H1 (cell line): ENCODE measurements at regions not wholly inside any gene's neighbourhood (a gene's known extent, or its start where the extent isn't known, plus 50 kb on each side); places are given as distances from the start of the nearest gene placed in this dataset.
"Not testable (repeated sequence)": the region's sequence is repeated elsewhere in the genome, so short reads cannot be mapped to it uniquely, and the experiment has no call there.

Experiments
- CTCF ChIA-PET: fragments of 300-600 bp; sonication (Branson Sonifier 250); formaldehyde crosslinking; loops from one replicate; lab custom pipeline; 2021; ENCODE audit not compliant: partially characterized antibody; lab: Charles Lee
- POLR2A ChIA-PET: fragments of 300-600 bp; sonication (Branson Sonifier 250); formaldehyde crosslinking; loops from one replicate; lab custom pipeline; 2021; ENCODE audit warnings: inconsistent platforms; ENCODE audit not compliant: partially characterized antibody; lab: Charles Lee
- DNase-seq, 2 experiments: peaks; one replicate each; pipeline versions ENCODE4 v3.0.0 to v3.0.0-alpha.2; 2010 to 2022; ENCODE audit warnings: low spot score in 2 of 2, low read depth in 1 of 2, mixed read lengths in 1 of 2
- FAIRE-seq: peaks from 2 replicates; lab custom pipeline; 2011; peaks lifted over from hg19 to GRCh38; lab: Jason Lieb, UNC
- H2AFZ ChIP-seq: 2 replicates; pipeline ENCODE4 v1.8.1; 2012; ENCODE audit warnings: low read length, inconsistent platforms
- H2AK5ac ChIP-seq: 2 replicates; pipeline ENCODE4 v1.6.1; 2013; ENCODE audit warnings: low read depth, low read length
- H2BK120ac ChIP-seq: replicated peaks from 2 replicates; pipeline ENCODE3; 2013; ENCODE audit warnings: low read depth, low read length, inconsistent platforms
- H2BK12ac ChIP-seq: 2 replicates; pipeline ENCODE4 v1.6.1; 2013; ENCODE audit warnings: low read depth, low read length
- H2BK15ac ChIP-seq: 2 replicates; pipeline ENCODE4 v1.6.1; 2013; ENCODE audit warnings: low read length
- H2BK20ac ChIP-seq: 2 replicates; pipeline ENCODE4 v1.6.1; 2013; ENCODE audit warnings: low read length
- H2BK5ac ChIP-seq: 2 replicates; pipeline ENCODE4 v1.6.1; 2013; ENCODE audit warnings: low read depth, low read length
- H3K14ac ChIP-seq: 2 replicates; pipeline ENCODE4 v1.6.1; 2013; ENCODE audit warnings: inconsistent platforms; ENCODE audit not compliant: insufficient read length
- H3K18ac ChIP-seq: 2 replicates; pipeline ENCODE4 v1.6.1; 2013; ENCODE audit warnings: low read length; ENCODE audit errors: extremely low read depth
- H3K23ac ChIP-seq: 2 replicates; pipeline ENCODE4 v1.6.1; 2013; ENCODE audit warnings: inconsistent platforms; ENCODE audit not compliant: insufficient read length
- H3K23me2 ChIP-seq: 2 replicates; pipeline ENCODE4 v1.6.1; 2013; ENCODE audit warnings: low read depth, low read length
- H3K27ac ChIP-seq: 2 replicates; pipeline ENCODE4 v1.6.1; 2011; ENCODE audit warnings: low read depth, low read length, inconsistent platforms
- H3K27me3 ChIP-seq, 4 experiments: replicated peaks in 1 of 4; 1 replicate in 1 of 4; 2 replicates in 3 of 4; pipeline versions ENCODE4 v1.6.1 to v1.8.1; 2011 to 2013; ENCODE audit warnings: low read length in 3 of 4, mild to moderate bottlenecking in 3 of 4, inconsistent platforms in 2 of 4, mixed read lengths in 2 of 4, moderate library complexity in 1 of 4; ENCODE audit not compliant: control insufficient read depth in 3 of 4, insufficient read depth in 3 of 4; ENCODE audit errors: extremely low read depth in 1 of 4
- H3K36me3 ChIP-seq, 4 experiments: 2 replicates each; pipeline versions ENCODE4 v1.6.1 to v1.8.1; 2011 to 2013; ENCODE audit warnings: mild to moderate bottlenecking in 4 of 4, low read length in 3 of 4, moderate library complexity in 2 of 4, control low read depth in 1 of 4, inconsistent platforms in 1 of 4; ENCODE audit not compliant: insufficient read depth in 4 of 4, control insufficient read depth in 2 of 4
- H3K4ac ChIP-seq: replicated peaks from 2 replicates; pipeline ENCODE3; 2013; ENCODE audit warnings: low read length, low read depth, mixed read lengths, inconsistent platforms; ENCODE audit not compliant: insufficient read length
- H3K4me1 ChIP-seq, 4 experiments: replicated peaks in 1 of 4; 1 replicate in 1 of 4; 2 replicates in 3 of 4; pipeline versions ENCODE4 v1.6.1 to v1.8.1; 2011 to 2013; ENCODE audit warnings: low read length in 3 of 4, inconsistent platforms in 2 of 4, mixed read lengths in 1 of 4; ENCODE audit not compliant: insufficient read depth in 4 of 4, control insufficient read depth in 3 of 4
- H3K4me2 ChIP-seq, 2 experiments: 2 replicates each; pipeline versions ENCODE4 v1.6.1 to v1.8.1; 2011 to 2013; ENCODE audit warnings: low read depth in 2 of 2, low read length in 2 of 2, control low read depth in 1 of 2, inconsistent platforms in 1 of 2, mild to moderate bottlenecking in 1 of 2; ENCODE audit not compliant: insufficient read depth in 1 of 2
- H3K4me3 ChIP-seq, 4 experiments: fragments of 200-600, 300-600 bp in 1 of 4; sonication (generic), shearing (Covaris generic), sonication (Bioruptor Twin) in 1 of 4; 2 replicates each; pipeline versions ENCODE4 v1.5.1 to v1.8.1; 2011 to 2016; ENCODE audit warnings: low read length in 4 of 4, low read depth in 3 of 4, control low read depth in 2 of 4, inconsistent platforms in 2 of 4, mild to moderate bottlenecking in 2 of 4, mixed read lengths in 1 of 4, moderate library complexity in 1 of 4; ENCODE audit not compliant: insufficient read depth in 2 of 4; ENCODE audit errors: extremely low read depth in 1 of 4
- H3K56ac ChIP-seq: replicated peaks from 2 replicates; pipeline ENCODE3; 2013; ENCODE audit warnings: low read depth, mild to moderate bottlenecking, mixed read lengths, low read length, inconsistent platforms; ENCODE audit not compliant: insufficient read length
- H3K79me1 ChIP-seq: 2 replicates; pipeline ENCODE4 v1.6.1; 2013; ENCODE audit warnings: low read depth, low read length, control low read depth
- H3K79me2 ChIP-seq, 2 experiments: 2 replicates each; pipeline versions ENCODE4 v1.6.1 to v1.8.1; 2012 to 2013; ENCODE audit warnings: low read length in 2 of 2, mild to moderate bottlenecking in 2 of 2, inconsistent platforms in 1 of 2; ENCODE audit not compliant: insufficient read depth in 2 of 2, control insufficient read depth in 1 of 2
- H3K9ac ChIP-seq, 4 experiments: replicated peaks in 1 of 4; 1 replicate in 1 of 4; 2 replicates in 3 of 4; pipeline versions ENCODE4 v1.6.1 to v1.8.1; 2011 to 2013; ENCODE audit warnings: low read depth in 3 of 4, low read length in 3 of 4, control low read depth in 2 of 4, mild to moderate bottlenecking in 2 of 4, moderate library complexity in 2 of 4, inconsistent platforms in 1 of 4; ENCODE audit errors: extremely low read depth in 1 of 4
- H3K9me3 ChIP-seq, 2 experiments: 2 replicates each; pipeline versions ENCODE4 v1.6.1 to v1.8.1; 2012 to 2013; ENCODE audit warnings: mild to moderate bottlenecking in 2 of 2, moderate library complexity in 2 of 2, control low read depth in 1 of 2, inconsistent platforms in 1 of 2, low read depth in 1 of 2, low read length in 1 of 2, mixed read lengths in 1 of 2; ENCODE audit not compliant: insufficient read depth in 2 of 2
- H4K20me1 ChIP-seq, 2 experiments: replicated peaks in 1 of 2; 2 replicates each; pipeline versions ENCODE3 to v1.8.1; 2011 to 2013; ENCODE audit warnings: inconsistent platforms in 2 of 2, low read length in 2 of 2, mild to moderate bottlenecking in 1 of 2; ENCODE audit not compliant: insufficient read depth in 2 of 2, control insufficient read depth in 1 of 2
- H4K5ac ChIP-seq: 2 replicates; pipeline ENCODE4 v1.6.1; 2013; ENCODE audit warnings: low read length, low read depth, mixed read lengths, inconsistent platforms; ENCODE audit not compliant: insufficient read length
- H4K8ac ChIP-seq: 2 replicates; pipeline ENCODE4 v1.8.0; 2013; ENCODE audit warnings: mild to moderate bottlenecking, moderate library complexity, low read length, inconsistent platforms; ENCODE audit not compliant: insufficient read depth; ENCODE audit errors: extremely low read depth
- H4K91ac ChIP-seq: replicated peaks from 2 replicates; pipeline ENCODE3; 2013; ENCODE audit warnings: low read length, mixed read lengths, inconsistent platforms; ENCODE audit not compliant: insufficient read length
- WGBS, 2 experiments: shearing (Covaris generic) in 1 of 2; methylation state at CpG; one replicate each; pipeline versions ENCODE4 v1.1.6 to v1.1.7; 2013 to 2015; ENCODE audit warnings: low lambda C conversion rate in 2 of 2, mixed read lengths in 2 of 2, inconsistent platforms in 1 of 2, low coverage in 1 of 2, missing lambda C conversion rate in 1 of 2; ENCODE audit not compliant: insufficient replicate concordance in 2 of 2, insufficient coverage in 1 of 2, insufficient read length in 1 of 2; ENCODE audit errors: extremely low coverage in 1 of 2, missing lambda C conversion rate in 1 of 2; 5-methylcytosine and 5-hydroxymethylcytosine counted together

GRCh38 chr4:116619508-116619907 is 465.9 kb downstream of the TRAM1L1 start:
- FAIRE-seq, H3K56ac ChIP-seq, H3K23me2 ChIP-seq, H3K27ac ChIP-seq, H3K23ac ChIP-seq, H3K79me2 ChIP-seq, H4K5ac ChIP-seq, CTCF ChIA-PET, H4K20me1 ChIP-seq, DNase-seq, H3K4me3 ChIP-seq, H3K4me1 ChIP-seq, H4K91ac ChIP-seq, H3K79me1 ChIP-seq, H3K9ac ChIP-seq, H3K36me3 ChIP-seq, H3K14ac ChIP-seq, H3K4me2 ChIP-seq, H2BK20ac ChIP-seq, H2AK5ac ChIP-seq, H3K4ac ChIP-seq, H2BK12ac ChIP-seq, H2BK15ac ChIP-seq, H3K27me3 ChIP-seq, H2BK120ac ChIP-seq, H3K18ac ChIP-seq, POLR2A ChIA-PET, H3K9me3 ChIP-seq, H4K8ac ChIP-seq, H2BK5ac ChIP-seq: not testable (repeated sequence)
- H2AFZ ChIP-seq, result peak overlapping the region; percentile 53; the same call in 1 of the 2 replicates
- whole genome bisulfite sequencing, 2 experiments, result 93% methylated on average over 8 of the region's 8 CpGs; no CpG with 5 or more reads in 1 of the 2 experiments
